Stimulated activated CD4-positive, alpha-beta T cell treated with anti-CD3 and anti-CD28 coated beads, TNF-alpha, amount 100 ng/mL, for 4 hours (primary cell): ENCODE measurements at regions not wholly inside any gene's neighbourhood (a gene's known extent, or its start where the extent isn't known, plus 50 kb on each side); places are given as distances from the start of the nearest gene placed in this dataset.
"Not testable (repeated sequence)": the region's sequence is repeated elsewhere in the genome, so short reads cannot be mapped to it uniquely, and the experiment has no call there.

Experiments used
- DNase-seq, 3 experiments: peaks; one replicate each; pipeline ENCODE4 v3.0.0-alpha.2; 2020; ENCODE audit warnings: low read depth in 3 of 3

DNA sequence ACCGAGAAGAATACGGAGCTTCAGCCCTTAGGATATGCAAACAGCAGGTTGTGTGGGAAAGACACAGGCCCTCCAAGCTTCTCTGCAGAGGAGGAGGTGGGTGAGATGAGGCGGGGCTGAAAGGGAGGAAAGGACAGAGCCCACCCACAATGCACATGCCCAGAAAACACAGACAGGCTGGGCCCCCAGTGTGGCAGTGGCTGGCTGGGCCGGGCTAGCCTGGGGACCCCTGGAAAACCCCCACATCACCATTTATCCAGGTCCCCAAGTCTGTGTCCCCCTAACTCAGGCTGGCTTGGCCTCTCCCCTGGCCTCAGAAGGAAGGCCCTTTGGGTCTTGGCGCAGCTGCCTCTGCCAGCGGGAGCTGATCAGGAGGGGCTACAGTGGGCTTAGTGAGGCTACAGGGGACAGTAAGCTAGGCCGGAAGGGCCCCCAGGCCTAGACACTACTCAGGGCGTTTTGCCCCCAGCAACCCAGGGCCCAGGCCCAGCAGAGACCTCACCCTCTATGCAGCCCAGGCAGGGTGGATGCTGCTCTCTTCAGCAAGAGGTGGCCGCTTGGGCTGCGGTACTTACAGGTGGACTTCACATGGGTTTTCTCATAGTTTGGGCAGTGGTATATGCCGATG is 119.5 kb downstream of the TUBA3C start:
- DNase-seq = no peak

DNA sequence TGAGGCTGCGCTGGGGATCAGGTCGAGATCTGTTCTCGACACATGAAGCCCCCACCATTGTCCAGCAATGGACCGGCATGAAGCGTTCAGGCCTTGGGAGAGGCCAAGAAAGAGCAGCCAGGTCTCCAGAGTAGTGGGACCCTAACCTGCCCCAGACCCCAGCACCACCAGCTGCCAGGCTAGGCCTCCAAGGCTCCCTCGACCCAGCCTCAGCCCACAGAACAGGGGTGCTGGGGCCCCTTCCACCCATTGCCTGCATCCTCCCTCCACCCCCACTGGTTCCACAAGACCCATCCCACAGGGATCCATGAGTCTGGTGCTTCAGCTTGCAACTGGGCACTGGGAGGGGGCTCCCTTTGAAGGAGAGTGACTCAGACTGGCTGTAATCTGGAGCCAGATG is 120.3 kb downstream of the TUBA3C start:
- no peak for DNase-seq

DNA sequence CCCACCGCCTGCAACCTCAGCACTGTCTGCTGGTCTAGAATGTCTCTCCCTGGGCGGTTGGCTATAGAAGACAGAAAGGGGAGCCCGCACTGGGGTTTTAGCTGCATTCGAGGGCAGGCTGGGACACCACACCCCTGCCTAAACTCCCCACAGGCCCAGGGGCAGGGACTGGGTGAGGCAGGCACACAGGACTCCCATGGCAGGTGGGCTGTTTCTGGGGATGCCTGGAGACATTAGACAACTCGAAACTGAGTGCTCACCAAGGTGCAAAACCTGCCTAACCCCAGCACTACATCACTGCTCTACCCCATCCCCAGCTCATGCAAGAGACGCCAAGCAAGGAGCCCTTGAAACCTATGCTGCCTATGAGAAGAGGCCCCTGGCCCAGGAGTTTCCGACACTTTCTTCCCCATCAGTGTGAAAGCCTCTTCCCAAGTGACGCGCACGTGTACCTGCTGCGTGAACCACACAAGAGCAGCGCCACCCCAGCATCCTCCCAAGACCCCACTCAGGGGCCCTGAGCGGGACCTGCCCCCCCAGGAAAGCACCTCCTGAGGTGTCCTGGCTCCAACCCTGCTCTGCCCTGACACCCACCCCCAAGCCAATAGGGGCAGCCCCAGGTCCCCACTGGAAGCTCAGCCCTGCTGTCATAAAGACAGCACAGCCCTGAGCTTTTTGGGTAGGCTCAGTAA is 121.2 kb downstream of the TUBA3C start:
- no peak for DNase-seq

DNA sequence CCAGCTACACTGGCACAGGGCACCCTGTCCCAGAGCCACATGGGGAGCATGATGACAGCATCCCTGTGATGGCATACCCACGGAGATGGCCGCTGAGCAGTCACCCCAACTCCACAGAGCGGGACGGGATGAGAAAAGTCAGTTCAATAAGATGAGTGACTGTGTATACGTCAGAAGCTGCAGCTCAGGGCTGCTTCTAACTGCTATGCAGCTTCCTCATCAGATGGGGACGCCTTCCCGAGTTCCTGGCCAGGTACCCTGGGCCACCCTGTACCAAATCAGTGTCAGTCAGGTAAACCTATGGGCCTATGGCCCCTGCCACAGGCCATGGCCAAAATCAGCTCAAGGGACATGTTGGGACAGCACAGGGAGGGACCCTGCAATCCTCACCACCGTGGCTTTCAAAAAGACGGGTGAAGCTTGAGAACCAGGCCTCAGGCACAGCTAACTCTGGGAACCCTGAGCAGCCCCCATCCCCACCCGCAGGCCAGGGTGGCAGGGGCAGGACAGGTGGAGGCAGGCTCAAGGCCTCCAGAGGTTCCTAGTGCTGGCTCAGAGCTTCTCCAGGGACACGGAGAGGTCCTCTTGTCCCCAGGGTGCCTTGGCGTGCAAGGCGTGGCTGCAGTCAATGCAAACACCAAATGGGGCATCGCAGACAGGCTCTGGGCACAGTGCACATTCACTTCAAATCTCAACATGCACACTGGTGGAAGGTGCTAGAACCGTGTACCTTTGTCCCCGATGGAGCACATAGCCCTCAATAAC is 122.4 kb downstream of the TUBA3C start:
- DNase-seq = no peak

DNA sequence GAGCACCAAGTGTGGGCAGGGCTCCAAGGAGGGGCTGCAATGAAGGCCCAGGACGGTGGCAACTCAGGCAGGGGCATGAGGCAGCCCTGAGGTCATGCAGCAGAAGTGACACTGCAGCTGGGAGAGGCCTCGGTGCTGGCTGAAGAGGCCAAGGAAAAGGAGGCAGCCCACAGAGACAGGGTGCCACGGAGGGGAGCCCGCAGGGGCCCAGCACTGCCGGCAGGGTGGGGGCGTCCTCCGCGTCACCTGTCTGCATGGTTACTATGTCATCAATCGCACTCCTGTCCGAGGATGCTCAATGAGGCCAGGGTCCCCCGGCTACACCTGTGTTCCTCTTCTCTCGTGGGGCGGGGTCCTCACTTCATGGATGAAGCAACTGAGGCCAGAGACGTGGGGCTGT is 123.1 kb downstream of the TUBA3C start:
- no peak for DNase-seq

DNA sequence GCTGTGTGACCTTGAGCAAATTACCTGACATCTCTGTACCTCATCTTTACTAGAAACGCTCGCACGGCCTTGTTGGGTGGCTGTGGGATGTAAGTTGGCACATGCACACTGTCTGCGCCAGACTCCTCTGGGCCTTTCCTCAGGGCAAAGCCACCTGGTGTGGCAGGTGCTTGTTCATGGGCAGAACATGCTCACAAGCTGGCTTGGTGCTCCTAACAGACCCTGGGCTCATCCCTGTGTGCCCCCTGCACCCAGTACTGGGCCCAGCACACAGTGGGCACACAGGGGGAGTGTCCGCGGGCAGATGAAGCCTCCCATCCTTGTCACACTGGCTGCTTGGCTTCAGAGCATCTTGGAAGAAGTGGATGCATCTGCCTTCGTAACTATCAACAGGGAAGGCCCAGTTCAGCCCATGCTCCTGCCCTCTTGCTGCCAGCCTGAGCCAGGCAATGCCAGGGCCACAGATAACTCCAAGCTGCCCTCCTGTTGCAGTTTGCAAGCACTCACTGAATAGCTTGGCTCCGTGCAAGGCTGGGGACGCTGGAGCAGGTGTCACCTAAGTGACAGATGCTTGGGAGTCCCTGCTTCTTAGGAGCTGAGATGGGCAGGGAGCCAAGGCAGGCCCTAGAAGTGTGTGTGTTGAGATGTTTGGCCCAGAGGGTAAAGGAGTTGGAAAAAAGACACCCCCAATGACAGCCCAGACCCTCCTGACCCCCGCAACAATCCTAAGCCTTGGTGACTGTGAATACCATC is 123.9 kb downstream of the TUBA3C start:
- DNase-seq = no peak

DNA sequence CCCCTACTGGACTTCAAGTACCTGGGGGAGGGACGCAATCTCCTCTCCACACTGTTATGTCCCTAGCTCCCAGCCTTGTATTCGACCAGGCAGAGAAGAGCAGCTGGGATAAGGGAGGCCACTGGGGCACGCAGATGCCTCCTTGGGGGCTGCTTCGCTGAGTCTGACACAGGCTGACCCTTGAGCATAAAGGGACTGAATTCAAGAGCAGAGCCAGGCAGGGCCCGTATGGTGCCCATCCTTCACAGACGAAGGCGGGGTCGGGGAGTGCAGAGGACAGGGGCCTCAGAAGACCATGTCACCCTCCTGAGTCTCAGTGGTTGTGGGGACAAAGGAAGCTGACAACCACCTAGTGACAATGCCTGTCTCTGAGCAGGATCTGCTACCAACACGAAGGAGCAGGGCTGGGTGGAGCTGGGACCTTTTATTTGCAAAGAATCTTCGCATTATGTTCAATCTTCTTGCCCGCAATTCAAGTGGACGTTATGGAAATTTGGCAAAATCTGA is 124.6 kb downstream of the TUBA3C start:
- no peak for DNase-seq

DNA sequence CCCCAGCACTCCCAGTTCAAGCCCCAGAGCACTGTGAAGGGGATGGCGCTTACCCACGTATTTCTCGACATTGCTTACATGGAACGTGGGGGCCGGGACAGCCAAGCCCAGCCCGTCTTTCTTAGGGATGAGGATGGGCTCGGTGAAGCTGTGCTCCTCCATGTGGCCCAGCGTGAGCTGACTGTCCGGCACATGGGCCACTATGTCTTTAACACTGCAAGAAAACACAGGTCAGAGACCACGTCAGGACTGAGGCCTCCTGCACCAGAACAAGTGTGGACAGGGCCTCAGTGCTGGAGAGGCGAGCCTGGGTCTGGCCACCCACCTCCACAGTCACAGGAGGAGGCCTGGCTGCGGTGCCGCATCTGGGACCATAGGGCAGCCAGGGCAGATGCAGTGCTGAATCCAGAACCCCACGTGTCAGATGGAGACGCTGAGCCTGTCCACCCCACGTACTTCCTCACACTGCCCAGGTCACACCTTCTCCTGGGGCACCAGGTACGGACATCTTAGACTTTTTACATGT is 125.2 kb downstream of the TUBA3C start:
- DNase-seq = no peak

DNA sequence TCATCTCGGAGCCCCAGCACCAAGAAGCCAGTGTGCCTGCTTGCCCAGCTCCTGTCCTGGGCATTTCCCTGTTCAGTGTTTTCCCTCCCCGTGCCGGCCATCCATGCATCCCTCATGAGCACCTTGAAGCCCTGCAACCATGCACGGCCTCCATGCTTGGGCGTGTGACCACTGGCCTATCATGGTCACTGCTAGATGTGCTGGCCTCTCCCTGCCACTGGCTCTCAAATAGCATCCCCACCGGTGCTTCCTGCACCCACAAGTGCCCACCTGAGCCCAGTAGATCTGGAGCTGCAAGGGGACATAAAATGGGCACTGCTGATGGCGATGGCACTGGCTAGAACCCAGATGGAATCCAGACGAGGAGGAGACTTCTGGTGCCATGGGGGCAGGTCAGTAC is 126.0 kb downstream of the TUBA3C start:
- no peak for DNase-seq

DNA sequence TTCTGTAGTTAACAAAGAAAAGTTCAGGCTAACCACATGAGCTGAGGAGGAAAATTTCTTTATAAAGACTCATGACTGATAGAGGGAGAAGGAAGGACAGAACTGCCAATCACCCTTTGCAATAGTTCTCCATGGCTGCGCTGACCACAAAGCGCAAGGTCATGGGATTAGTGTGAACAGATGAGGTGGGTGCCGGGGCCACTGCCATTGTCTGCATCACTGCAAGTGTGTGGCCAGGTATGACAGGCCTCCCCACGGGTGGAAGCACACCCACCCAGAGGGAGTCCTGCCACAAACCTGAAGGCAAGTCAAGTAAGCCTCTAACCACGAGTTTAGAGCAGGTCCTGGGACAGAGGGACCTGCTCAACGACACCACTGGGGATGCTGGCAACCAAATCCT is 128.1 kb downstream of the TUBA3C start:
- no peak for DNase-seq

DNA sequence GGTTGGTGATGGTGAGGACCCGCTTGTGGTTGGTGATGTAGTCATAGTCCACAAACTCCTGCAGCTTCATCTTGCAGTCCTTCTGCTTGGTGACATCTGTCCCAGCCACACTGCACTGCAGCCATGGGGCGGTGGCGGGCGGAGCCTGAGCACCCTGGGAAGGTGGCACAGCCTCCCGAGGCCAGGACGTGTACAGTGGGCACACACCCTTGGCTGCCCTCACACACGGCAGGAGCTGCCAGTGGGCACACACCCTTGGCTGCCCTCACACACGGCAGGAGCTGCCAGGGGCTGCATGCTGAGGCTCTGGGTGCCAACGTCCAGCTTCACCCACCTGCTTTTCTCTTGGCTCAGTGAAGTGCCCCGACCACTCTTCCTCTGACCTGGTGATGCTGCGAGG is 128.7 kb downstream of the TUBA3C start:
- no peak for DNase-seq

DNA sequence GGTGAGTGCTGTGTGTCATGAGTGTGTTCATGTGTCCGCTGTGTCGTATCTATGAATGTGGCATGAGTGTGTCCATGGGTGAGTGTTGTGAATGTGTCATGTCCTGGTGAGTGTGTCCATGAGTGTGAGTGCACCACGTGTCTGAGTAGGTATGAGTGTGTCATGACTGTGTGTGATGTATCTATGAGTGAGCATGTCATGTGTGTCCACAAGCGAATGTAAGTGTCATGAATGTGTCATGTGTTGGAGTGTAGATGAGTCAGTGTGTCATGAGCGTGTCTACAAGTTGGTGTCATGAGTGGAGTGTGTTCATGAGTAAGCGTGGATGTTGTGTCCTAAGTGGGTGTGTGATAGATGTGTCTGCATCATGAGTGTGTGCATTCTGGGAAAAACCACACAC is 129.4 kb downstream of the TUBA3C start:
- no peak for DNase-seq

DNA sequence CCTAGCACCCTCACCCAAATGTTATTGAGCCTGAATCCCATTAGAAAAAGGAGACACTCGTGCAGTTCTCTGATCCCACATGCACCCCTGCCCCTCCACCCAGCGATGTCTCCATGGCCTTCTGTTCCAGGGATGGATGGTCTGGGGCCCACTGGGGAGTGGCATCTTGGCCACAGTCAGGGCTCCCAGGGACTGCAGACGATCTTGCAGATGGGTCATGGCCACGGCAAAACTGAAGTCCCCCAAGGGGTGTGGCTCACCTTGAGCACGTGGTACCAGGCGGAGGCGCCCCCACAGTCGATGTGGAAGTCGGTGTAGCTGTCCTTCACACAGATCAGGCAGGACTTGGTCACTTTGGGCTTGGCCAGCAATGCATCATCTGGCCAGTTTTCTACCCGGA is 130.7 kb downstream of the TUBA3C start:
- DNase-seq = no peak

DNA sequence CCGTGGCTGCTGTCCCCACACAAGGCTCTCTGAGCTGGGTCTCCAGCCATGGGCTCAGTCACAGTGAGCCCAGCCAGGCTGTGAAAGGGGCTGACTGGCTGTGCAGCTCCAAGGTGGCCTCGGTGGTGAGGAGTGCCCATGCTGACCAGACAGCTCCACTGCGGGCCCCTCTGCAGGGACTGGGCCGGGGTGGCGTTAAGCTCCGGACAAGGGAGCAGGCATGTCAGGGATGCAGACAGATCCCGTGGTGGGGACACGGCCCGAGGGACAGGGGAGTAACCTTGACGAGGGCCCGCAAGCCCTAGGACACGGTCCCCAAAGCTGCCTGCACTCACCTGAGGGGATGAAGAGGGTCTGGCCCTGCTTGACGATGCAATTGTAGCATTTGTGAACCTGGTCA is 132.0 kb downstream of the TUBA3C start:
- DNase-seq = not testable (repeated sequence)

DNA sequence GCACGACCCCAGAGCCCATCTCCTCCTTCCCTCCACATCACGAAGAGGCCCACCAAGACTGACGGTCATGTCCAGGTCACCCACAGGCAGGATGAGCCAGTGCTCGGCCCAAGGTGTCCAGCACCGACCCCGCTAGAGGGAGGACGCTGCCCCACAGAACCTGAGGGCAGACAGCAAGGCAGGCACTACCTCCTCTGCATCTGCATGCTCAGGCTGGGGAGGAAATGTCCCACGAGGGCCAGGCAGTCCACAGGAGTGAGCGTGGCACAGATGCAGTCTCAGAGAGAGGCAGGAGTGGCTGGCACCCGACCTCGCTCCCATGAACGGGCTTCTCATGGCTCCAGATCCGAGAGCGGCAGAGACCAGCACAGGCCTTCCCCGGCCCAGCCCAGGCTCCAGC is 133.2 kb downstream of the TUBA3C start:
- DNase-seq = no peak

DNA sequence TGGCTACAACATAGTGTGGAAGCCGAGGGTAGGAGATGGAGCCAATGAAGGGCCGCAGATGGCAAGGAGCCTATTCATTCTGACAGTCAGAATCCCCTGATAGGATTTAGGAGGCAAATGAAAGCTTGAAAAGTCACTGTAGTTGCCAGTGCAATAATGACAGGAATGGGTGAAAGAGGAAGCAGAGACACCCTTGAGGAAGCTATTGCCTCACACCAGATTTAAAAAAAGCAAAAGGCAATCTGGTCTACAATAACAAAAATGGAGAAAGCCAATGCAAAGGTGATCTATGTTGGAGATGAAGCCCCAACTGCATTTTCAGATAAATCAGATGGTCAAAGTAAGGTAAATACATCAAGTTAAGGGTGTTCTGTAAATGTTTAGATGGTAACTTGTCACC is 158.5 kb downstream of the TUBA3C start:
- DNase-seq = no peak

DNA sequence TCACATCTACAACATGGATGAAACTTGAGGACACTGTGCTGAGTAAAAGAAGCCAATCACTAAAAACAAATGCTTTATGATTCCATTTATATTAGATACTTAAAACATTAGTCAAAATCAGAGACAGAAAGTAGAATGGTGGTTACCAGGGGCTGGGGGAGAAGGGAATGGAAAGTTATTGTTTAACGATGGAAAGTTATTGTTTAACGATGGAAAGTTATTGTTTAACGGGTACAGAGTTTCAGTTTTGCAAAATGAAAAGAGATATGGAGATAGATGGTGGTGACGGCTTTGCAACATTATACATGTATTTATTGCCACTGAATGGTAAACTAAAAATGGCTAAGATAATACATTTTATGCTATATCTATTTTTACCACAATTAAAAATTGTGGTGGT is 160.6 kb downstream of the TUBA3C start:
- no peak for DNase-seq

DNA sequence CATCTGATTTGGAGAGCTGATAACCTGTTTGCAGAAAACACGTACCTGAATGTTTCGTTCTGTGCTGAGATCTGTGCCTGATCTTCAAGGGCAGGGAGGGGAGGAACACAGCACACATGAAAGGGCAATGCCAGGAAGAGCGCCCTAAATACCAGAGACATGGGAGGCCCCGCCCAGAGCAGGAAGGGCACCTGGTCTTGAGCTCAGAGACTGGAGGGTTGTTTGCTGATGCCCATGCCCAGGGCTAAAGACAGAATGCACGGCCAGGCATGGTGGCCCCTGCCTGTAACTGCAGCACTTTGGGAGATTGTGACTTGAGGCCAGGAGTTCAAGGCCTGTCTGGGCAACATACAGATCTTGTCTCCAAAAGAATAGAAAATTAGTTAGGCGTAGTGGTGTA is 183.2 kb downstream of the TUBA3C start:
- no peak for DNase-seq

DNA sequence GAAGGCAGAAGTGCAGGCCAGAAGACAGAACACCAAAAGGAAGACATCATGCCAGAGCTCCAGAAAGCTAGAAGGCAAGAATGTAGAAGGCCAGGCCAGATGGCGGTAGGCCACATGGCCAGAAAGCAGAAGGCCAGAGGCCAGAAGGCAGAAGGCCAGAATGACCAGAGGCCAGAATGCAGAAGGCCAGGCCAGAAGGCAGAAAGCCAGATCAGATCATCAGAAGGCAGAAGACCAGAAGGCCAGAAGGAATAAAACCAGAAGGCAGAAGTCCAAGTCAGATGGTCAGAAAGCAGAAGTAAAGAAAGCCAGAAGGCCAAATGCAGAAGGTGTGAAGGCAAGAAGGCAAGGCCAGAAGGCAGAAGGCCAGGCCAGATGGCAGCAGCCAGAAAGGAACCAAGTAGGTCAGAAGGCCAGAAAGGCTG is 185.0 kb downstream of the TUBA3C start:
- DNase-seq = no peak

DNA sequence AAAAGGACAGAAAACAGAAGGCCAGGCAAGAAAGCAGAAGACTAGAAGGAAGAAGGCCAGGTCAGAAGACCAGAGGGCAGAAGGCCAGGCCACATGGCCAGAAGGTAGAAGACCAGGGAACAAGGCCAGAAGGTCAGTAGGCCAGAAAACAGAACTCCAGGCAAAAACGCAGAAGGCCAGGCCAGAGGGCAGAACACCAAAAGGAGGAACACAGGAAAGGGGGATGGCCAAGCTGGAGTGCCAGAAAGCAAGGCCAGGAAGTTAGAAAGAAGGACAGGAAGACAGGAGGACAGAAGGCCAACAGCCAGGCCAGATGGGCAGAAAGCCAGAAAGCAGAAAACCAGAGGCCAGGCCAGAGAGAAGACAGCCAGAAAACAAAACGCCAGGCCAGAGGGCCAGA is 185.4 kb downstream of the TUBA3C start:
- DNase-seq = no peak

DNA sequence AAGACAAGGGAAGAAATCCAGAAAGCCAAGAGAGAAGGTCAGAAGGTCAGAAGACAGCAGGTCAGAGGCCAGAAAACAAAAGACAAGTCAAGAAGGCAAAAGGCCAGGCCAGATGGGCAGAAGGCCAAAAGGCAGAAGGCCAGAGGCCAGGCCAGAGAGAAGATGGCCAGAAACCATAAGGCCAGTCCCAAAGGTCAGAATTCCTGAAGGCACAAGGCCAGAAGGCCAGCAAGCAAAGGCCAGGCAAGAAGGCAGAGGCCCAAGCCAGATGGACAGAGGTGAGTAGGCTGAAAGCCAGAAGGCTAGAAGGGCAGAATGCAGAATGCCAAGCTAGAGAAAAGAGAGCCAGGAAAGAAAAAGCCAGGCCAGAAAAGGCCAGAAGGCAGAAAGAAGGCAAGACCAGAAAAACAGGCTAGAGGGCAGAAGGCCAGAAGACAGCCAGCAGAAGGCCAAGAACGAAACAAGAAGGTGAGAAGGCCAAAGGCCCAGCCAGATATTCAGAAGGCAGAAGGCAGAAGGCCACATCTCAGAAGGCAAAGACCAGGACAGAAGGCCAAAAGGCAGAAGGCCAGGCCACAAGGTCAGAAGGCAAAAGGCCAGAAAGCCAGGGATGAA is 186.3 kb downstream of the TUBA3C start:
- no peak for DNase-seq
